ENCODE measurements at regions not wholly inside any gene's neighbourhood (a gene's known extent, or its start where the extent isn't known, plus 50 kb on each side); places are given as distances from the start of the nearest gene placed in this dataset.

DNA sequence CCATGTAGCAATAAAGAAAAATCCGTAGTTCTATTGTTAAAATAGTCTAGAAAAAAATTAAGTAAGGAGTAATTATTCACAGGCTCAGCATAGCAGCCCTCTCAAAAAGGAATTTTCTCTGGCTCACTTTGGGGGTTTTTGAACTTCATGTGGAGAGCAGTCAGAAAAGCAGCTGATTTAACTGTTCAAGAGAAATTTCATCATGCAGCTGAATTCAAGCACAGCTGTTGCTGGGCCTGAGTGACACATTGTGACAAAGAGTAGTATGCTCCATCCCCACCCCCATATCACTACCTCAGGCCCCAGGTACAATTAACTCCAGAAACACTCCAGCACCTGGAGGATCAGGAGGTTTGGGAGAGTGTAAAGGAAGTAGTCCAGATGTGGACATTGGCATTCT lies 272.1 kb downstream of the FAM76B start:
- TF ChIP-seq, protein P1, sequence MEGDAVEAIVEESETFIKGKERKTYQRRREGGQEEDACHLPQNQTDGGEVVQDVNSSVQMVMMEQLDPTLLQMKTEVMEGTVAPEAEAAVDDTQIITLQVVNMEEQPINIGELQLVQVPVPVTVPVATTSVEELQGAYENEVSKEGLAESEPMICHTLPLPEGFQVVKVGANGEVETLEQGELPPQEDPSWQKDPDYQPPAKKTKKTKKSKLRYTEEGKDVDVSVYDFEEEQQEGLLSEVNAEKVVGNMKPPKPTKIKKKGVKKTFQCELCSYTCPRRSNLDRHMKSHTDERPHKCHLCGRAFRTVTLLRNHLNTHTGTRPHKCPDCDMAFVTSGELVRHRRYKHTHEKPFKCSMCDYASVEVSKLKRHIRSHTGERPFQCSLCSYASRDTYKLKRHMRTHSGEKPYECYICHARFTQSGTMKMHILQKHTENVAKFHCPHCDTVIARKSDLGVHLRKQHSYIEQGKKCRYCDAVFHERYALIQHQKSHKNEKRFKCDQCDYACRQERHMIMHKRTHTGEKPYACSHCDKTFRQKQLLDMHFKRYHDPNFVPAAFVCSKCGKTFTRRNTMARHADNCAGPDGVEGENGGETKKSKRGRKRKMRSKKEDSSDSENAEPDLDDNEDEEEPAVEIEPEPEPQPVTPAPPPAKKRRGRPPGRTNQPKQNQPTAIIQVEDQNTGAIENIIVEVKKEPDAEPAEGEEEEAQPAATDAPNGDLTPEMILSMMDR (IDR thresholded peaks at IDR 0.05) = no peak
- no peak for TF ChIP-seq POLR2AphosphoS5 (IDR thresholded peaks at IDR 0.05; ENCODE audit: low read depth, low read length)
- TF ChIP-seq RCOR1 (IDR thresholded peaks at IDR 0.05; ENCODE audit: low read length) = no peak
- no peak for TF ChIP-seq TAF1 (IDR thresholded peaks at IDR 0.05; ENCODE audit: borderline replicate concordance, low read depth, low read length)
- no peak for TF ChIP-seq MXI1 (IDR thresholded peaks at IDR 0.05; ENCODE audit: low read depth, low read length)
- no peak for TF ChIP-seq FOXM1 (IDR thresholded peaks at IDR 0.05; ENCODE audit: low read depth)
- no peak for TF ChIP-seq EP300 (IDR thresholded peaks at IDR 0.05; ENCODE audit: borderline replicate concordance in 1 of 2, low read depth in 1 of 2, low read length in 1 of 2)
- no peak for TF ChIP-seq NFIC (IDR thresholded peaks at IDR 0.05; ENCODE audit: borderline replicate concordance)
- TF ChIP-seq RAD21 (IDR thresholded peaks at IDR 0.05; ENCODE audit: low read length) = no peak
- TF ChIP-seq YY1 (IDR thresholded peaks at IDR 0.05; ENCODE audit: low read depth) = no peak
- TF ChIP-seq, protein P2, sequence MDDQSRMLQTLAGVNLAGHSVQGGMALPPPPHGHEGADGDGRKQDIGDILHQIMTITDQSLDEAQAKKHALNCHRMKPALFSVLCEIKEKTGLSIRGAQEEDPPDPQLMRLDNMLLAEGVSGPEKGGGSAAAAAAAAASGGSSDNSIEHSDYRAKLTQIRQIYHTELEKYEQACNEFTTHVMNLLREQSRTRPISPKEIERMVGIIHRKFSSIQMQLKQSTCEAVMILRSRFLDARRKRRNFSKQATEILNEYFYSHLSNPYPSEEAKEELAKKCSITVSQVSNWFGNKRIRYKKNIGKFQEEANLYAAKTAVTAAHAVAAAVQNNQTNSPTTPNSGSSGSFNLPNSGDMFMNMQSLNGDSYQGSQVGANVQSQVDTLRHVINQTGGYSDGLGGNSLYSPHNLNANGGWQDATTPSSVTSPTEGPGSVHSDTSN (IDR thresholded peaks at IDR 0.05) = no peak
- TF ChIP-seq EZH2phosphoT487 (IDR thresholded peaks at IDR 0.05; ENCODE audit: borderline replicate concordance, low read depth) = no peak
- no peak for TF ChIP-seq FOXJ3 (CRISPR knock-in tag; IDR thresholded peaks at IDR 0.05)
- TF ChIP-seq NRF1 (IDR thresholded peaks at IDR 0.05; ENCODE audit: low read depth, low read length) = no peak
